WTC11 (cell line): ENCODE measurements at regions not wholly inside any gene's neighbourhood (a gene's known extent, or its start where the extent isn't known, plus 50 kb on each side); places are given as distances from the start of the nearest gene placed in this dataset.

Source experiments
- ATAC-seq: fragments of 200-7000 bp; cut with Tn5 transposase; 2 replicates; pipeline ENCODE4 v1.10.0; 2021; ENCODE audit warnings: mild to moderate bottlenecking, moderate library complexity
- CTCF ChIA-PET: fragments of 300-600 bp; sonication (Branson Sonifier 250); formaldehyde crosslinking; loops from one replicate; lab custom pipeline; 2021; ENCODE audit warnings: antibody characterized with exemption; lab: Charles Lee
- POLR2A ChIA-PET: fragments of 350-600 bp; sonication (Branson Sonifier 250); formaldehyde crosslinking; loops from one replicate; lab custom pipeline; 2021; ENCODE audit warnings: antibody characterized with exemption; lab: Charles Lee
- DNase-seq: peaks from one replicate; pipeline ENCODE4 v3.0.0; 2021; ENCODE audit warnings: low spot score
- H3K27ac Mint-ChIP-seq: 2 replicates; pipeline ENCODE4 v1.8.0; 2021; ENCODE audit warnings: mixed read lengths
- H3K27me3 Mint-ChIP-seq: 2 replicates; pipeline ENCODE4 v1.8.0; 2021; ENCODE audit warnings: low read depth, mild to moderate bottlenecking, moderate library complexity, mixed read lengths
- H3K36me3 Mint-ChIP-seq: 2 replicates; pipeline ENCODE4 v1.8.0; 2021; ENCODE audit warnings: mixed read lengths
- H3K4me1 Mint-ChIP-seq: 2 replicates; pipeline ENCODE4 v1.8.0; 2022; ENCODE audit warnings: mixed read lengths
- H3K4me3 Mint-ChIP-seq: 2 replicates; pipeline ENCODE4 v1.8.0; 2021; ENCODE audit warnings: mild to moderate bottlenecking, moderate library complexity, mixed read lengths
- H3K9me3 Mint-ChIP-seq: 2 replicates; pipeline ENCODE4 v1.8.0; 2021; ENCODE audit warnings: mixed read lengths
- ARID4B ChIP-seq: sonication (generic); formaldehyde crosslinking; IDR thresholded peaks from 2 replicates; pipeline ENCODE4 v1.8.0; 2023; ENCODE audit warnings: missing genetic modification reagents, mild to moderate bottlenecking, borderline replicate concordance
- CTCF ChIP-seq: fragments of 200-600 bp; IDR thresholded peaks from 2 replicates; pipeline ENCODE4 v1.8.0; 2022; ENCODE audit warnings: antibody characterized with exemption
- ERG ChIP-seq: fragments of 250-450 bp; sonication (Bioruptor Pico); IDR thresholded peaks from 2 replicates; pipeline ENCODE4 v1.8.0; 2021; ENCODE audit warnings: mild to moderate bottlenecking
- FOXJ3 ChIP-seq: sonication (generic); formaldehyde crosslinking; IDR thresholded peaks from 2 replicates; pipeline ENCODE4 v1.9.0; 2021; ENCODE audit warnings: missing genetic modification reagents, mild to moderate bottlenecking, borderline replicate concordance
- FOXK1 ChIP-seq: sonication (generic); formaldehyde crosslinking; IDR thresholded peaks from 2 replicates; pipeline ENCODE4 v1.8.0; 2022; ENCODE audit warnings: mild to moderate bottlenecking, moderate library complexity, missing genetic modification reagents
- GABPB1 ChIP-seq: sonication (generic); formaldehyde crosslinking; IDR thresholded peaks from 2 replicates; pipeline ENCODE4 v1.8.1; 2023; ENCODE audit warnings: mild to moderate bottlenecking, missing genetic modification reagents
- GRHL2 ChIP-seq: fragments of 250-450 bp; sonication (Bioruptor Pico); IDR thresholded peaks from 2 replicates; pipeline ENCODE4 v1.8.0; 2022; ENCODE audit warnings: mild to moderate bottlenecking, moderate library complexity; ENCODE audit not compliant: insufficient replicate concordance, severe bottlenecking
- HMGA2 ChIP-seq: fragments of 250-450 bp; sonication (Bioruptor Pico); IDR thresholded peaks from 2 replicates; pipeline ENCODE4 v1.4.0; 2021; ENCODE audit warnings: mild to moderate bottlenecking, moderate library complexity
- IRF2 ChIP-seq: sonication (generic); formaldehyde crosslinking; IDR thresholded peaks from 2 replicates; pipeline ENCODE4 v1.8.0; 2022; ENCODE audit warnings: low read depth, missing genetic modification reagents, borderline replicate concordance
- JUN ChIP-seq: sonication (generic); formaldehyde crosslinking; IDR thresholded peaks from 2 replicates; pipeline ENCODE4 v1.8.0; 2023; ENCODE audit warnings: mild to moderate bottlenecking, missing genetic modification reagents
- NFATC4 ChIP-seq: fragments of 250-450 bp; sonication (Bioruptor Pico); IDR thresholded peaks from 2 replicates; pipeline ENCODE4 v1.9.0; 2021; ENCODE audit warnings: mild to moderate bottlenecking
- RORB ChIP-seq: fragments of 250-450 bp; sonication (Bioruptor Pico); IDR thresholded peaks from 2 replicates; pipeline ENCODE4 v1.9.0; 2021; ENCODE audit warnings: mild to moderate bottlenecking
- SMAD4 ChIP-seq: sonication (generic); formaldehyde crosslinking; IDR thresholded peaks from 2 replicates; pipeline ENCODE4 v1.8.0; 2022; ENCODE audit warnings: mild to moderate bottlenecking, missing genetic modification reagents
- TCF7 ChIP-seq: sonication (generic); formaldehyde crosslinking; IDR thresholded peaks from 2 replicates; pipeline ENCODE4 v1.8.0; 2022; ENCODE audit warnings: mild to moderate bottlenecking, low read depth, missing genetic modification reagents, moderate library complexity
- ZBTB21 ChIP-seq: sonication (generic); formaldehyde crosslinking; IDR thresholded peaks from 2 replicates; pipeline ENCODE4 v1.8.1; 2023; ENCODE audit warnings: mild to moderate bottlenecking, missing genetic modification reagents, borderline replicate concordance
- ZBTB43 ChIP-seq: sonication (generic); formaldehyde crosslinking; IDR thresholded peaks from 2 replicates; pipeline ENCODE4 v1.8.1; 2023; ENCODE audit warnings: mild to moderate bottlenecking, missing genetic modification reagents
- ZNF263 ChIP-seq: sonication (generic); formaldehyde crosslinking; IDR thresholded peaks from 2 replicates; pipeline ENCODE4 v1.8.1; 2022; ENCODE audit warnings: low read depth, mild to moderate bottlenecking, moderate library complexity, missing genetic modification reagents
- ZNF532 ChIP-seq: fragments of 250-450 bp; sonication (Bioruptor Pico); IDR thresholded peaks from 2 replicates; pipeline ENCODE4 v1.9.0; 2021; ENCODE audit warnings: mild to moderate bottlenecking, borderline replicate concordance
- ZSCAN18 ChIP-seq: fragments of 250-450 bp; sonication (Bioruptor Pico); IDR thresholded peaks from 2 replicates; pipeline ENCODE4 v2.1.2; 2022; ENCODE audit warnings: mild to moderate bottlenecking, moderate library complexity

GRCh38 chr1:187114792-187115191 lies 286.0 kb downstream of the PLA2G4A start:
- DNase-seq (no peak), ATAC-seq (no peak)
- Mint-ChIP-seq H3K36me3 (no peaks in the 10 kb centered on the region), H3K9me3 (no peaks in the 10 kb centered on the region), H3K27me3 (no peaks in the 10 kb centered on the region), H3K4me1 (0 out of 2 replicates have a peak, but pooled peaks cover 2% of the 10 kb centered on the region), H3K4me3 (no peak overlapping the region), H3K27ac (no peak overlapping the region)
- ChIA-PET CTCF (no interaction called here), POLR2A (no interaction called here)
- no peak for TF ChIP-seq CTCF
- no peak for TF ChIP-seq GRHL2 (CRISPR knock-in tag)
- no peak for TF ChIP-seq RORB (CRISPR knock-in tag)
- TF ChIP-seq JUN (CRISPR knock-in tag) = no peak
- TF ChIP-seq ZNF532 (CRISPR knock-in tag) = no peak
- no peak for TF ChIP-seq GABPB1 (CRISPR knock-in tag)
- no peak for TF ChIP-seq ZNF263
- TF ChIP-seq HMGA2 (CRISPR knock-in tag) = no peak
- no peak for TF ChIP-seq ARID4B (CRISPR knock-in tag)
- no peak for TF ChIP-seq FOXK1
- TF ChIP-seq IRF2 (CRISPR knock-in tag) = no peak
- no peak for TF ChIP-seq SMAD4
- no peak for TF ChIP-seq ZBTB21 (CRISPR knock-in tag)

- Mint-ChIP-seq H3K4me1 (0 out of 2 replicates have a peak, but pooled peaks cover 2% of the 10 kb centered on the region), H3K4me3 (no peak overlapping the region), H3K27me3 (no peaks in the 10 kb centered on the region), H3K9me3 (no peaks in the 10 kb centered on the region), H3K27ac (no peak overlapping the region), H3K36me3 (no peaks in the 10 kb centered on the region)
- ATAC-seq = no peak
- ChIA-PET POLR2A (no interaction called here), CTCF (no interaction called here)
- no peak for DNase-seq
- TF ChIP-seq ERG (CRISPR knock-in tag) = no peak
- TF ChIP-seq ZBTB43 (CRISPR knock-in tag) = no peak
- TF ChIP-seq JUN (CRISPR knock-in tag) = no peak
- TF ChIP-seq NFATC4 = no peak
- TF ChIP-seq CTCF = no peak
- TF ChIP-seq FOXJ3 (CRISPR knock-in tag) = no peak
- no peak for TF ChIP-seq ZSCAN18 (CRISPR knock-in tag)
- no peak for TF ChIP-seq HMGA2 (CRISPR knock-in tag)
- TF ChIP-seq TCF7 (CRISPR knock-in tag) = no peak
Measured at GRCh38 chr1:187121661-187122060, 292.9 kb downstream of the PLA2G4A start.
